ENCODE measurements at regions not wholly inside any gene's neighbourhood (a gene's known extent, or its start where the extent isn't known, plus 50 kb on each side); places are given as distances from the start of the nearest gene placed in this dataset.

DNA sequence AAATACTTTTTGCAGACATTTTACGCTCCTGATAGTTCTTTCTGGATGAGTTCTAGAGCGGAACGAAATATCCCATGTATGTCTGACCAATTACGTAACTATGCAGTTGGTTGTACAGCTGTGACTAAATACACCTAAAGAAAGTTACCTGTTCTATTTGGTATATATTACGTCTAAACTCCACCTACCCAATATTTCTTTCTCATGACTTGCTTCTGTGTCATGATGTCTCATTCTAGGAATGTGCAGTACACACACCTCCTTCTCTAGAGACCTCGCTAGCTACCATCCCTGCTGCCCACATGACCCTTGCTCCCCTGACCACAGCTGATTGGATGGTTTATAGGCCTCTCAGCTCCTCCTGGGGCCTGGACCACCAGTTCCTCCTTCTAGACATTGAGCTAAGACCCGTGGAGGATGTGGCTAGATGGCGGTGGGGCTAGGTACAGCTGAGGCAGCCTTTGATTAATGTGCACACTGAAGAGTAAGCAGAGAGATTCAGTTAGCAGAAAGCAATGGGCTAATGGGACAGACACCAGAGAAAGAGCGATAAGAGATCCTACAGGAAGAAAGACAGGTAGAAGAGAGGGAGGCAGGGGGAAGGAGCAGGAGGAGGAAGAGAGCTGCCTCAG is 422.1 kb downstream of the COG6 start:
- DNase-seq = no peak

GRCh38 chr13:40079721-40080120 is 424.3 kb downstream of the COG6 start:
- DNase-seq = no peak

DNA sequence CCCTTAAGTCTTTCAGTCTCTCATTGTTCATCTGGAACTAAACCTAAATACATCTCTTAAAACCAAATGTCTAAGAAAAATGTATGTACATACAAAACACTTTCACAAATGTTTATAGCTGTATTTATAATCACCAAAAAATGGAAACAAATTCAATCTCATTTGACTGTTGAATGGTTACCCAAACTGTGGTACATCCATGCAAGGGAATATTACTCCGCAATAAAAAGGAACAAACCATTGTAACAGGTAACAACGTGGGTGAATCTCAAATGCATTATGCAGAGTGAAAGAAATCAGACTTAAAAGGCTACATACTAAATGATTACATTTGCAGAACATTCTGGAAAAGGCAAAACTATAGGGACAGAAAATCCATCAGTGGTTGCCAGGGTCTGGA is 425.2 kb downstream of the COG6 start:
- no peak for DNase-seq

DNA sequence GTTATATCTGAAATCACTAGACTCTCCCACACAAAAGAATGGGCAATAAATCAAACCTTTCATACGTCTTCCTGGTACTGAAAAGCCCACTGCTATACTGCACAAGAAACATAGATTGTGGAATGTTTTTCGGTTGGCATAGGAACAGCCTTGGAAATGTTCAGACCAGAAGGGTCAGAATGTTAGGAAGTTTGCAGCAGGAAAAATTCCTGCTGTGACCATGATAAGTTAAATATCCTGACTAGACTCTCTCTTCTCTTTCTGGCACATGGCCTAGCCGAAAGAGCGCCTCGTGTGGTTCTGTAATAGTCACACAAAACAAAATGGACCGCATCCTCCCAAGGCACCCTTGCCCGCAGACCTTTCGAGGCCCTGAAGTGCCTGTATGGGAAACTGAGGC is 427.2 kb downstream of the COG6 start:
- peak; percentile 45 for DNase-seq

DNA sequence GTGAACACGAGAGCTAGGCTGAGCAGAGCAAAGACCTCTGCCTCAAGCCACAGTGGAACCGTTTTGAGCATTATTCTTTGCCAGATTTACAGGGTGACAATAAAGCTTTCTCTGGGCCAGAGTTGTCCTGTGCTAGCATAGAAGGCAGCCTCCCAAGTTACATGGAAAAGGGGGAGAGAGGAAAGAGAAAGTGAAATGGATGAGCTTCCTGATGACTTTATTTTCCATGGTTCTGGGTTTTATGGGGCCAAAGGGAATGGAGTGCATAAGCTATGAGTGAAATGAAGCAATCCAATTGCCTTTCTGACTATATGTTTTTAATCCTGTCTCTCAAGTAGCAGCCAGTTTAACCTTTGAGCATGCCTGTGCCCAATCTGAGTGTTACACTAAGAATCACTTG is 428.4 kb downstream of the COG6 start:
- no peak for DNase-seq

- no peak for DNase-seq
Measured at GRCh38 chr13:40084934-40085333, 429.5 kb downstream of the COG6 start.

DNA sequence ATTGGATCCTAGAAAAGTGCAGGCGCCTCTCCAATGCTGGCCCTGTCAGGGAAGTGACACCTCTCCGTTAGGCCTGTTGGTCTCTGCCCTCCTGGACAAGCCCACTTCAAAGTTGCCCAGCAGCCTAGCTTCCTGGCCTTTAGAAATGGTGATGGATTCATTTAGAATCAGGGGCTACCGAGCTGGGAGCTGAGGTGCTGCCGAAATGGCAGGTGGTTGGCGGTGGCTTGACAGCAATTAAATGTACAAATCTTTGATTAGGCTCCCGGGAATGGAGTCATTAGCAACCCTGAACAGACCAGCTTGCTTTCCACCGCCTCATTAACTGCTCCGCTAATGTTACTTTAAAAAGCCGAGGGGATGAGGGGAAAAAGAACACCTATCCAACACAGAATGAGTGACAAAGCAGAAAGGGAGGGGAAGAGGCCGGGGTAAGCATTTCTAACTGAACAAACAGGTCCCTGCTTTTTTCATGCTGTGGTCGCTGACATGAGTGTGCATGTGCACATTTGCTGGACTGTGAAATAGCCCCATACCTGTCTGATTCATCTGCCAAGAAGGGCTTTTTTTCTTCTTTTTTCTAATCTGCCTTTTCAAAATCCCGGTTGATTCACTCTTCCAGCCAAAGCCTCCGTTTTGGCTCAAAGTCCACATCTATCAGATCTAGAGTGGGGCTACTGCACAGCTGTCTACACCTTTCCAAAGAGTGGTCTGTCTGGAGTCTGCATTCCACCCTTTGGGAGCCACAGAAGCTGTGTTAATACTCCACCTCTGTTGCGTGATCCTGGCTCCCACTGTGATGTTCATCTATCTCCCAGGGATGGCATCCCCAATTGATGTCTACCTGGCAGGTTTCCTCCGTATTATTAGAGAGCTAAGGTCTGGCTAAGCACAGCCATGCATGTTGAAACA is 431.9 kb downstream of the COG6 start:
- DNase-seq = no peak

DNA sequence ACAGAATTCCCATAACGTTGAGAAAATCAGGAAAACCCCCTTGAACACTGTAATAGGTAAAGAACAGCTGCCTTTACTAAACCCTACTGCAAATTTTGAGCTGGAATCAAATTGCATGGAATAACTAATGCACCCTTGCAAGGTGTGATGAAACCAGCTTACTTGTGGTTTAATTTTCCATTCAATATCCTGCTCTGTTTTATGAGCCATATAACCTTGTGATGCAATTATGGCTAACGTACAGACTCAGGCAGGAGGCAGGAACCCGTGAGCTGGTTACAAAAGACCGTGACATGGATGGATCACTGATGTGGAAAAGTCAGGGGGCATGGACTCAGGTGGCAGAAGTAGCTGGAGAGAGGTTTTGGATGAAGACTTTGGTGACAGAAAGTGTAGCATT is 438.6 kb downstream of the COG6 start:
- no peak for DNase-seq

DNA sequence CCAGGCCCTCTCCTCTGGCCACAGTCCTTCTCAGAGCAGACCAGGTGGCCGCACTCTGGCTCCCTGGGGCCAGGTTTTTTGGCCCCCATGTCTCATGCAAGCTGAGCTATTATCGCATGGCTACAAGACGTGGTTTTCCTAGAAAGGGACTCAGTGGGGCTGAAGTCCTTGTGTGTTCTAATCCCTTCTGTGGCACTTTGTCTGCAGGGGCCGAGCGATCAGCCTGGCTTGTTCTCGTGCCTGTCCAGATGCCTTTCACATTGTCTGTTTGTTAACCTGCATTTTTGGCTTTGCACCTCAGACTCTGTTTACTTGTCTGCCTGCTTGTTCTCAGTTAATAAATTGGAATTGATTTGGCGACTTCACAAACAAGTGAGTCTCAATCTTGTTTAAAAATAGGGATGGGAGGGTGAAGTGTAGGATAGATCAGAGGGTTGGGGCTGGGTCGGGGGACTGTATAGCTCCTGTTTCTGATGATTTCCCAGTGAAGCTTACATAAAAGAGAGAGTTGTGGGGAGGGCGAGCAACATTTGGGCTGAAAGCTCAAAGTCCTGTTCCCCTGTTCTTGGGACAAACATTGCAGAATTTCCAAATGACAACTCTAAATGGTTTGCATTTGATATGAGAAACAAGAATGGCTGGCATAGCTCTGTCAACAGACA is 440.4 kb downstream of the COG6 start:
- DNase-seq = no peak

DNA sequence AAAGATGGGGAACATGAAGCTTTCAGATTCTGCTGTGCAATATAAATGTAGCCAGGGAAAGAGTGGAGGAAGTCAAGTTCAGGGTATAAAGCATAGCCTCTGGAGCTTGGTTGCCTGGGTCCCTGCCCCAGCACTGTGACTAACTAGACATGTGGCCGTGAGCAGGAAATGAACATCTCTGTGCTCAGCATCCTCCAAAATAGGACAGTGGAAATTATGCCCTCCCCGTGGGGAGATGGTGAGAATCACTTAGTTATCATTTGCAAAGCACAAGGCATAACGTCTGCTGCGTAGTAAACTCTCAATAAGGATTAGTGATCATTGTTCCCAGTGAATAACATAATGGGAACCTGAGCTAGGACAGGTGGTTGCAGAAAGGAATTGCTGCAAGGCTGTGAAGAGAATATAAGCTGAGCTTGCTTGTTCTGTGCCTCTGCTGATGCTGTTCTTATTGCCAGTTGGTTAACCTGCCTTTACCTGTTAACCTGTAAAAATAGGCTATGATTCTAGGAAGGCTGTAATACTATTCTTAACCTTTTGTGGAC is 441.0 kb downstream of the COG6 start:
- DNase-seq = no peak

GRCh38 chr13:40098246-40098645 is 442.8 kb downstream of the COG6 start:
- no peak for DNase-seq

DNA sequence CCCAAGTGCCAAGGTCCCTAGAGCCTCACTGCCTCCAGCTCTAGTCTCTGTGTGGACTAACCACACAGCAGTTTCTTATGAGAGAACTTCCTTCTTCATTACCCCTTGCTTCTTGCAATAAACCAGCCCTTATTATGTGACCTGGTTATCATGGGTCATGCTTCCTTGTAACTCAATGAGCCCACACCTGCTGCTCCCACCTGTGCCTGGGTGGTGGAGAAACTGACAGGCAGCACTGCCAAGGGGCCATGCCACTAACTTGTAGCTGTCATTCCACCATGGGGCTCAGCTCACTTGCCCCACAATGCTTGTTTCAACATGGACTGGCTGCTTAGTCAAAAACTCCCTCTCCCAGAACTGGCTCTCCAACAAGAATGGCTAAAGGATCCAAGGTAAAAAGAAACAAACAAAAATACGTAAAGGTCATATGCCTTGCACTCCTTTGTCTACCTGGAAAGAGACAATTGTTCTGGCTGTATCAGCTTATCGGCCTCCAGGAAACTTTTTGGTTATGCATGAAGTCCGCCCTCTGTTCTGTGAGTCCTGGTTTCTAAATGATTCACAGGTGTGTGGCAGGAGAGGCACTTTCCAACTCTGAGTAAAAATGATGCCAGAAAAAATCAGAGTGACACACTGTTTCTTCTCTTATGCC is 446.4 kb downstream of the COG6 start:
- no peak for DNase-seq

DNA sequence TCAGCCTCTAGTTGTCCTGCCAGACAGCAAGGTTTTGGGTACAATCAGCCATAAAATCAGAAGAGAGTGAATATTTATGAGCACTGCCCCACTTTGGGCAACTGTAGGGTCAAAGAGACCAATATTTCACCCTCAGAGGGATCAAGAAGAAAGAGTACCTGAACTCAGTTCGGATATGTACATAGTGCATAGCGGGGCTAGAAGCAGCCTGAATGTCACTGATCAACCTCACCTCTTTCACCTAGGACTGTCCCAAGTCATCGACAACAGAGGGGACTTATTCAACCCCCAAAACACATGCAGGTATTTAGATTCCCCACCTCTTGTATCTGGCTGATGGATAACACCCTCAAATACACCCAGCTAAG is 446.9 kb downstream of the COG6 start:
- DNase-seq = no peak

DNA sequence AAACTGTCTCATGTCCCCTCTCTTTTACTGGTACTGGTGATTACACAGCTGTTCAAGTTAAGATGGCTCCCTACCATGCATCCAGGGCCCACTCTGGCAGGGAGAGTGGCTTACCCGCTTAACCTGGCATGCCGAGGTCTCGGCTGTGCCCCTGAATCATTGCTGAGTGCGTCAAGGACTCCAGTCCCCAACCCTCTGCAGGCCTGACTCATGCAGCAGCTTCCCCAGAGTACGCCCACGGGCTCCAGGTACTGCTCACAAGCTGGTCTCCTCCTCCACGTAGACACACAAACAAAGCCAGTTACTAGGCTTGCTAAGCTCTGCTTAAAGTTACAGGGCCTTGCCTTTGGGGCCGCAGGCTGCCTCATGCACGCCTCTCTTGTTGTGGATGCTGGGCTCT is 447.4 kb downstream of the COG6 start:
- no peak for DNase-seq

- DNase-seq = no peak
Measured at GRCh38 chr13:40103864-40104263, 448.4 kb downstream of the COG6 start.

DNA sequence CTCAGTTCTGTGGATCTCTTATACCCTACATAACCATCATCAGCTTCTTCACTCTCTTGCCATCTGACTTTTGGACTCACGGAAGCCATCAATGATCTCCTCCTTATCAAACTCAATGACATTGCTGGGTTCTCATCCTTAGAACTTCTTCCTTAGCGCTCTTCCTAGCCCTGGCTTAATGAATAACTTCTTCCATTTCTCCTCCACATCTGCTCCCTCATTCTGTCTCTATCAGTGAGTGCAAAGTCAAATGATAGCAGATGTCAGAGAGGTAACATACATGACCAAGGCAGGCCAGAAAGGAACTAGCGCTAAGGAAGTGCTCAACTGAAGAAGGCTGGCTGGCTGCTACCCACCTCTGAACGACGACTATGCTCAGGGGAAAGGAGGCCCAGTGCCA is 449.8 kb downstream of the COG6 start:
- no peak for DNase-seq

DNA sequence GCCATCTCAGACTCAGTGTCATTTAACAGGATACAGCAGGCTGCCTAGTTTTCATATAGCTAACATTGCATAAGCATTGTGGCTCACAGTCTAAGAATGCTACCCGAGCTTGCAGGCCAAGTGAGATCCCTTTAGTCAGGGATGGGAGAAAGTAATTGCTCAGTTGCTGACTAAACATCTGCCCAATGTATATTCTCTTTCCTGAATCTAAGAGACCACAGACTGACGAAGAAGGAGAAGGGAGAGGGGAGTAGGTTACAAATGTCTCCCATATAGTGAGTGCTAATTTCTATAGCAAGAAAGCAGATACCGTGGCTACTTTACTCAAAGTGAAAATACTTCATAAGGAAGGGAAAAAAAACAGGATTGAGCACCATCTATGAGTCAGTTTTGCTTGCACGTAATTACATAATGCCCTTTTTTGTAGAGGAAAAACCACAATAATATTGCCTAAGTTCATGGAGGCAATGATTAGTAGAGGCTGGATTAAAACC is 453.9 kb downstream of the COG6 start:
- peak; percentile 2 for DNase-seq

DNA sequence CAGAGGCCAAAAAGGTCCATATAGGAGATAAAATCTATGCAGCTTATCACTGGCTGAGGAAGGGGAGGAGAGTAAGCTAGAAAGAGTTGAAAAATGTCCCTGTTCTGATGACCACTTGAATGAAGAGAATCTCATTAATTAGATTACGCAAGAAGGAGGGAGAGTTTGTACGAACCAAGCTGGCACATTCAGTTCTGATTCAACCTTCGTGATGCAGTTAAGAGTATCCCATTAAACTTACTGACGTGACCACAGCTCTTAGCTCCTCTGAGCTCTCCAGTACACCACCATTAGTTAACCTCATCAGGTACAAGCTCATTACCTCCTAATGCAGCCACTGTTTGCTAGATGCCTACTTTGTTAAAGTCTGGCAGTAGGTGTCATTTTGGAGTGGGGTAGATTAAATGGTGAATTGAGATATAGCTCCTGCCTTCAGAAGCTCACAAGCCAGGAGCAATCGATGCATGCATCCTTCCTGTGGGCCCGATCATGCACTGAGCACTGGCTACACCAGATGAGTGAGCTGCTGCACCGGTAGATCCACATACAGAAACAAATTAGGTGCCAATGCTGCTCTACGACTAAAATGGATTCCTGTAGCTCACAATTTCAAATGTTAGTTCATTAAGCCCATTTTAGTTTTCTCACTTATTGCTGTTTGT is 458.3 kb downstream of the COG6 start:
- DNase-seq = no peak

- no peak for DNase-seq
Measured at GRCh38 chr13:40114305-40114896, 458.9 kb downstream of the COG6 start.

GRCh38 chr13:40115426-40115825 is 460.0 kb downstream of the COG6 start:
- no peak for DNase-seq

GRCh38 chr13:40116008-40116407 is 460.5 kb downstream of the COG6 start:
- DNase-seq = no peak

- no peak for DNase-seq
Measured at GRCh38 chr13:40118337-40118736, 462.9 kb downstream of the COG6 start.
